ENCODE measurements at regions not wholly inside any gene's neighbourhood (a gene's known extent, or its start where the extent isn't known, plus 50 kb on each side); places are given as distances from the start of the nearest gene placed in this dataset.

DNA sequence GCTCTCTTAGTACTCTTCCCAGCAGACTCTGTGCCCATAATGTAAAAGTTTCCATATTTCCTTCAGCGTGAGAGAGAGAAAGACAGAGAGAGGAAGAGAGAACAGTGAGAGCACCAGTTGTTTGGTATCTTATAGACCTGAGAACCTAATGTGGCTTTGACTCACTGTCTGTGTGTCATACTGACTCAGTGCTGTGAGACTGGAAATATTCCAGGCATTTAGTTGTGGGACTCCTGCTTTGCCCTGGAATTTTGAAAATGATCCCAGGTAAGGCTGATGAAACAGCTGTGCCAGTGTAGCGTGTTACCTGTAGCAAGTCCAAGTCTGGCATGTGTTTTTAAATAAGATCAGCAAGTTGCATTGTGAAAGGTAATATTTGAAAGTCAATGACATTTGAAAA is 87.9 kb upstream of the KCNH7 start:
- TF ChIP-seq POLR2AphosphoS5 (IDR thresholded peaks at IDR 0.05): no peak
- TF ChIP-seq, protein P1, sequence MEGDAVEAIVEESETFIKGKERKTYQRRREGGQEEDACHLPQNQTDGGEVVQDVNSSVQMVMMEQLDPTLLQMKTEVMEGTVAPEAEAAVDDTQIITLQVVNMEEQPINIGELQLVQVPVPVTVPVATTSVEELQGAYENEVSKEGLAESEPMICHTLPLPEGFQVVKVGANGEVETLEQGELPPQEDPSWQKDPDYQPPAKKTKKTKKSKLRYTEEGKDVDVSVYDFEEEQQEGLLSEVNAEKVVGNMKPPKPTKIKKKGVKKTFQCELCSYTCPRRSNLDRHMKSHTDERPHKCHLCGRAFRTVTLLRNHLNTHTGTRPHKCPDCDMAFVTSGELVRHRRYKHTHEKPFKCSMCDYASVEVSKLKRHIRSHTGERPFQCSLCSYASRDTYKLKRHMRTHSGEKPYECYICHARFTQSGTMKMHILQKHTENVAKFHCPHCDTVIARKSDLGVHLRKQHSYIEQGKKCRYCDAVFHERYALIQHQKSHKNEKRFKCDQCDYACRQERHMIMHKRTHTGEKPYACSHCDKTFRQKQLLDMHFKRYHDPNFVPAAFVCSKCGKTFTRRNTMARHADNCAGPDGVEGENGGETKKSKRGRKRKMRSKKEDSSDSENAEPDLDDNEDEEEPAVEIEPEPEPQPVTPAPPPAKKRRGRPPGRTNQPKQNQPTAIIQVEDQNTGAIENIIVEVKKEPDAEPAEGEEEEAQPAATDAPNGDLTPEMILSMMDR (IDR thresholded peaks at IDR 0.05): no peak
- no peak for TF ChIP-seq POLR2A (IDR thresholded peaks at IDR 0.05)
- no peak for TF ChIP-seq EP300 (IDR thresholded peaks at IDR 0.05)
